ENCODE measurements at regions not wholly inside any gene's neighbourhood (a gene's known extent, or its start where the extent isn't known, plus 50 kb on each side); places are given as distances from the start of the nearest gene placed in this dataset.

- DNase-seq (ENCODE audit: low spot score): no peak
- no peak for FAIRE-seq
Observed at GRCh38 chr9:108080285-108080684, 590.7 kb upstream of the KLF4 start.

- no peak for FAIRE-seq
- no peak for DNase-seq (ENCODE audit: low spot score)
Observed at GRCh38 chr9:108078811-108079210, 589.2 kb upstream of the KLF4 start.

GRCh38 chr9:108078375-108078774 is 588.8 kb upstream of the KLF4 start:
- DNase-seq (ENCODE audit: low spot score) (no peak), FAIRE-seq (no peak)

GRCh38 chr9:108077556-108077955 is 588.0 kb upstream of the KLF4 start:
- DNase-seq (ENCODE audit: low spot score): no peak
- FAIRE-seq: no peak

- FAIRE-seq (no peak), DNase-seq (ENCODE audit: low spot score) (peak; percentile 21)
Observed at GRCh38 chr9:108074900-108075299, 585.3 kb upstream of the KLF4 start.

- FAIRE-seq: peak; percentile 44
- no peak for DNase-seq (ENCODE audit: low spot score)
Observed at GRCh38 chr9:108073823-108074222, 584.3 kb upstream of the KLF4 start.

GRCh38 chr9:108072740-108073139 is 583.2 kb upstream of the KLF4 start:
- DNase-seq (ENCODE audit: low spot score): no peak
- no peak for FAIRE-seq

GRCh38 chr9:108070861-108071260 is 581.3 kb upstream of the KLF4 start:
- DNase-seq (ENCODE audit: low spot score): no peak
- no peak for FAIRE-seq

GRCh38 chr9:108069991-108070390 is 580.4 kb upstream of the KLF4 start:
- DNase-seq (ENCODE audit: low spot score) (no peak), FAIRE-seq (no peak)

GRCh38 chr9:108062680-108063079 is 573.1 kb upstream of the KLF4 start:
- FAIRE-seq (no peak), DNase-seq (ENCODE audit: low spot score) (no peak)

GRCh38 chr9:108060175-108060574 is 570.6 kb upstream of the KLF4 start:
- no peak for FAIRE-seq
- DNase-seq (ENCODE audit: low spot score): no peak

- FAIRE-seq: no peak
- no peak for DNase-seq (ENCODE audit: low spot score)
Observed at GRCh38 chr9:108058135-108058814, 568.7 kb upstream of the KLF4 start.

- DNase-seq (ENCODE audit: low spot score) (peak; percentile 71), FAIRE-seq (no peak)
Observed at GRCh38 chr9:108057421-108058134, 568.0 kb upstream of the KLF4 start.

- FAIRE-seq: no peak
- peak; percentile 37 for DNase-seq (ENCODE audit: low spot score)
Observed at GRCh38 chr9:108056805-108057386, 567.3 kb upstream of the KLF4 start.

- DNase-seq (ENCODE audit: low spot score): no peak
- FAIRE-seq: no peak
Observed at GRCh38 chr9:108056084-108056804, 566.7 kb upstream of the KLF4 start.

GRCh38 chr9:108054131-108054630 is 564.6 kb upstream of the KLF4 start:
- DNase-seq (ENCODE audit: low spot score) (no peak), FAIRE-seq (no peak)

GRCh38 chr9:108053555-108054061 is 564.0 kb upstream of the KLF4 start:
- DNase-seq (ENCODE audit: low spot score) (peak; percentile 39), FAIRE-seq (no peak)

- DNase-seq (ENCODE audit: low spot score) (no peak), FAIRE-seq (no peak)
Observed at GRCh38 chr9:108052431-108053080, 563.0 kb upstream of the KLF4 start.

- FAIRE-seq: no peak
- no peak for DNase-seq (ENCODE audit: low spot score)
Observed at GRCh38 chr9:108050894-108051293, 561.3 kb upstream of the KLF4 start.

- DNase-seq (ENCODE audit: low spot score): no peak
- no peak for FAIRE-seq
Observed at GRCh38 chr9:108049671-108050494, 560.3 kb upstream of the KLF4 start.

Measured in urothelium cell line (cell line).